PC-9 (cell line): ENCODE measurements at regions not wholly inside any gene's neighbourhood (a gene's known extent, or its start where the extent isn't known, plus 50 kb on each side); places are given as distances from the start of the nearest gene placed in this dataset.

ENCODE experiments used
- BruUV-seq: library from RNA; stranded (reverse); fragments of 400-500 nt; replicated peaks from 2 replicates; lab custom pipeline; 2021; lab: Mats Ljungman, UMichigan
- CTCF ChIA-PET: fragments of 300-600 bp; sonication (Branson Sonifier 250); formaldehyde crosslinking; loops from one replicate; lab custom pipeline; 2022; ENCODE audit warnings: antibody characterized with exemption; lab: Charles Lee
- POLR2A ChIA-PET: fragments of 300-600 bp; sonication (Branson Sonifier 250); formaldehyde crosslinking; loops from one replicate; lab custom pipeline; 2022; ENCODE audit warnings: antibody characterized with exemption; ENCODE audit not compliant: unreplicated experiment; lab: Charles Lee
- DNase-seq, 2 experiments: peaks; one replicate each; pipeline versions ENCODE4 v3.0.0 to v3.0.0-alpha.2; 2015 to 2022; ENCODE audit warnings: mixed read lengths in 1 of 2
- H2AFZ ChIP-seq: fragments of 200-600 bp; sonication (generic); 2 replicates; pipeline ENCODE4 v1.8.1; 2017; ENCODE audit warnings: antibody characterized with exemption
- H3F3A ChIP-seq: fragments of 200-600 bp; sonication (generic); 2 replicates; pipeline ENCODE4 v1.8.1; 2017; ENCODE audit warnings: antibody characterized with exemption, mild to moderate bottlenecking, low read depth; ENCODE audit not compliant: insufficient read depth
- H3K27ac ChIP-seq: fragments of 200-600 bp; sonication (generic); 2 replicates; pipeline ENCODE4 v1.6.1; 2016; ENCODE audit warnings: mixed run types
- H3K27me3 ChIP-seq: fragments of 200-600 bp; sonication (generic); 2 replicates; pipeline ENCODE4 v1.6.1; 2016; ENCODE audit warnings: low read depth, mixed run types; ENCODE audit not compliant: insufficient read depth
- H3K36me3 ChIP-seq: fragments of 200-600 bp; sonication (generic); 2 replicates; pipeline ENCODE4 v1.6.1; 2016; ENCODE audit warnings: low read depth, mixed run types
- H3K4me1 ChIP-seq: fragments of 200-600 bp; sonication (generic); replicated peaks from 2 replicates; pipeline ENCODE4 v1.6.1; 2016; ENCODE audit warnings: mixed run types; ENCODE audit not compliant: insufficient read depth
- H3K4me2 ChIP-seq: fragments of 200-600 bp; sonication (generic); 2 replicates; pipeline ENCODE4 v1.6.1; 2017; ENCODE audit warnings: mixed run types
- H3K4me3 ChIP-seq: fragments of 200-600 bp; sonication (generic); 2 replicates; pipeline ENCODE4 v1.6.1; 2016; ENCODE audit warnings: mixed run types
- H3K79me2 ChIP-seq: fragments of 200-600 bp; sonication (generic); 2 replicates; pipeline ENCODE4 v1.6.1; 2017; ENCODE audit warnings: low read depth, mixed run types
- H3K9me2 ChIP-seq: fragments of 200-600 bp; sonication (generic); 2 replicates; pipeline ENCODE4 v1.8.1; 2017; ENCODE audit warnings: mild to moderate bottlenecking; ENCODE audit not compliant: insufficient read depth
- H3K9me3 ChIP-seq: fragments of 200-600 bp; sonication (generic); 2 replicates; pipeline ENCODE4 v1.8.1; 2016; ENCODE audit warnings: low read depth; ENCODE audit not compliant: insufficient read depth
- H4K20me1 ChIP-seq: fragments of 200-600 bp; sonication (generic); 2 replicates; pipeline ENCODE4 v1.8.1; 2017; ENCODE audit not compliant: insufficient read depth
- CTCF ChIP-seq: fragments of 200-600 bp; sonication (generic); conservative IDR thresholded peaks from 2 replicates; pipeline ENCODE4 v1.6.1; 2017; ENCODE audit warnings: mixed run types, antibody characterized with exemption, mild to moderate bottlenecking, moderate library complexity
- EZH2 ChIP-seq: fragments of 200-600 bp; sonication (generic); IDR thresholded peaks from 2 replicates; pipeline ENCODE4 v1.8.0; 2017; ENCODE audit warnings: antibody characterized with exemption, low read depth
- intact Hi-C: fragments of 100-400 bp; cut with micrococcal nuclease; formaldehyde crosslinking; loops from one replicate; pipeline ENCODE4 v1.10.0; 2022; ENCODE audit not compliant: unreplicated experiment

- H2AFZ ChIP-seq: no peak overlapping the region
- peaks cover 22% of the 10 kb centered on the region; the same call in 1 of the 2 replicates for H3K27me3 ChIP-seq
- no peak for TF ChIP-seq EZH2
- TF ChIP-seq CTCF: no peak
- 0 out of 2 replicates have a peak, but pooled peaks cover 11% of the 10 kb centered on the region for H3F3A ChIP-seq
- peaks cover 16% of the 10 kb centered on the region for H3K4me1 ChIP-seq
- no peak overlapping the region for H3K4me2 ChIP-seq
- POLR2A ChIA-PET: no interaction called here
- H3K9me3 ChIP-seq: no peaks in the 10 kb centered on the region
- H3K27ac ChIP-seq: no peak overlapping the region
- H3K36me3 ChIP-seq: no peaks in the 10 kb centered on the region
- DNase-seq: peak in 1 of 2 experiments; percentile 86
- BruUV-seq: no TSS peak
- H4K20me1 ChIP-seq: no peaks in the 10 kb centered on the region
- CTCF ChIA-PET: no interaction called here
- intact Hi-C loops: no loop called here
- H3K79me2 ChIP-seq: no peaks in the 10 kb centered on the region
- H3K4me3 ChIP-seq: no peak overlapping the region
- no peaks in the 10 kb centered on the region for H3K9me2 ChIP-seq
Measured at GRCh38 chr2:130289780-130290179, 52.9 kb upstream of the IMP4 start.

DNA sequence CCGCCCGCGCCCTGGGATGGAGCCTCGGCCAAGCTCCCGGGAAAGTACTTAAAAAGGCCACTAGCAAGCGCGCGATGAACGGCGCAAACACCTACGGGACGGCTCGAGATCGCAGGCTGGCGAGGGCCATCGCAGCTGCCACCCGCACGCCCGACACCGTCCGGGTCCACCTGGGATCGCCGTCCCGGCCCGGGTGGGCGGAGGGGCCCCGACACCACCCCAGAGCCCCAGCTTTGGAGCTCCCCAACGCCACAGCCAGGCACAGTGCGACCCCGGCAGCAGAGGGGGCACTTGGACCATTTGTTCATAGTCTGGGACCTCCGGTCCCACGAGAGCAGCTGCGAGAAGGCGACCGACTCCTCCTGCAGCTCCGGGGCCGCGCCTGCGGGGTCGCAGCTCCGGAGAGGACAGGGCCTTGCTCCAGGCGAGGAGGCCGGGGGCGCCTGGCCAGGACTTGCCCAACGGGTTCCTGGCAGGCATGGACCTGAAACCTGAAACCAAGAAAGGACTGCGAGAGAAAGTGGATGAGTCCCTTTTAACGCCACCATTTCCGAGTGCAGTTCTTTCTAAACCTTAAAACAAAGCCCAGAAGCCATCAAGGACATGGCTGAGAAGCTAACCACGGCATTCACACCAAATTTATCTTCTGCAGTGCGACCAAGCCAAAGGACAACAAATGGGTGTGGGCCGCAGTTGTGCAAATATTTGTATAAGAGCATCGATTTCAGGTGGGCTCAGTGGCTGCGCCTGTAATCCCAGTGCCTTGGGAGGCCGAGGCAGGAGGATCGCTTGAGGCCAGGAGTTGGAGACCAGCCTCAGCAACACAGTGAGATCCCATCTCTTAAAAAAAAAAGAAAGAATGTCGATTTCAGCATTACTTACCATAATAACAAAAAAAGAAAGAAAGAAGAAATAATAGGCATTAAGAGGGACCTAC is 54.0 kb upstream of the IMP4 start:
- H3K27ac ChIP-seq: no peak overlapping the region
- no TSS peak for BruUV-seq
- no peak overlapping the region for H3K4me3 ChIP-seq
- peaks cover 13% of the 10 kb centered on the region; the same call in 1 of the 2 replicates for H3K27me3 ChIP-seq
- no peaks in the 10 kb centered on the region for H3K9me3 ChIP-seq
- H3K9me2 ChIP-seq: no peaks in the 10 kb centered on the region
- TF ChIP-seq CTCF (no peak), EZH2 (no peak)
- no peaks in the 10 kb centered on the region for H3K36me3 ChIP-seq
- H4K20me1 ChIP-seq: no peaks in the 10 kb centered on the region
- intact Hi-C loops: no loop called here
- H3K4me2 ChIP-seq: no peak overlapping the region
- POLR2A ChIA-PET: no interaction called here
- CTCF ChIA-PET: no interaction called here
- H2AFZ ChIP-seq: no peak overlapping the region
- DNase-seq: peak in 1 of 2 experiments; percentile 25
- no peaks in the 10 kb centered on the region for H3K79me2 ChIP-seq
- H3F3A ChIP-seq: 0 out of 2 replicates have a peak, but pooled peaks cover 11% of the 10 kb centered on the region
- H3K4me1 ChIP-seq: peaks cover 16% of the 10 kb centered on the region

DNA sequence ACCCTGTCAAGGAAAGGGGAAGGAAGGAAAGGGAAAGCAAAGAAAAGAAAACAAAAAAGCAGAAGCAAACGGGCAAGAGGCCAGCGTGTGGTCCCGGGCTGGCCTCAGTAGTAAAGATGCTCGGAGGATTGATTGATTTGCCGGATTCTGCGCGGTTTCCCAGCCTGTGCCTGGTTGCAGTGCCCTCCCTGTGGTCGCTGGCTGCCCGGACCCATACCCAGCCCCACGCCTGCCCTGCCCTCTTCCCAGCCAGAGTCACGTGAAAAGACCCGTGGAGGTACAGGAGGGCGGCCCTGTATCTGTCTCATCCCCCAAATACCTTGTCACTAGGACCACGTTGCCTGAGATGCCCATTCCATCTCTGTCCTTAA is 55.1 kb upstream of the IMP4 start:
- Histone ChIP-seq H3K27ac (no peak overlapping the region), H3K79me2 (no peaks in the 10 kb centered on the region), H3K4me3 (no peak overlapping the region), H4K20me1 (no peaks in the 10 kb centered on the region), H3K4me2 (no peak overlapping the region), H2AFZ (no peak overlapping the region), H3K9me3 (no peaks in the 10 kb centered on the region), H3K4me1 (peaks cover 16% of the 10 kb centered on the region), H3K9me2 (no peaks in the 10 kb centered on the region), H3K27me3 (peaks cover 4% of the 10 kb centered on the region; the same call in 1 of the 2 replicates), H3K36me3 (no peaks in the 10 kb centered on the region), H3F3A (0 out of 2 replicates have a peak, but pooled peaks cover 11% of the 10 kb centered on the region)
- BruUV-seq: no TSS peak
- intact Hi-C loops: no loop called here
- TF ChIP-seq CTCF: no peak
- no peak for TF ChIP-seq EZH2
- ChIA-PET CTCF (no interaction called here), POLR2A (no interaction called here)
- no peak for DNase-seq
